ENCODE measurements at regions not wholly inside any gene's neighbourhood (a gene's known extent, or its start where the extent isn't known, plus 50 kb on each side); places are given as distances from the start of the nearest gene placed in this dataset.

- no peak for DNase-seq (ENCODE audit: extremely low spot score)
- ChIA-PET POLR2A (no interaction called here), CTCF (no interaction called here)
- no peak for TF ChIP-seq TARDBP (IDR thresholded peaks at IDR 0.05)
- no peak for TF ChIP-seq LEF1 (IDR thresholded peaks at IDR 0.05; ENCODE audit: borderline replicate concordance)
- no peak for TF ChIP-seq HDGF (IDR thresholded peaks at IDR 0.05; ENCODE audit: borderline replicate concordance)
- no peak for TF ChIP-seq CTBP1 (IDR thresholded peaks at IDR 0.05; ENCODE audit: borderline replicate concordance)
- TF ChIP-seq PKNOX1 (IDR thresholded peaks at IDR 0.05): no peak
- no peak for TF ChIP-seq SP1 (IDR thresholded peaks at IDR 0.05)
- TF ChIP-seq NFRKB (IDR thresholded peaks at IDR 0.05): no peak
- TF ChIP-seq SUZ12 (IDR thresholded peaks at IDR 0.05): no peak
- TF ChIP-seq FOXM1 (IDR thresholded peaks at IDR 0.05; ENCODE audit: borderline replicate concordance): no peak
- TF ChIP-seq BHLHE40 (IDR thresholded peaks at IDR 0.05; ENCODE audit: borderline replicate concordance): no peak
- no peak for TF ChIP-seq FOXA1 (IDR thresholded peaks at IDR 0.05)
- no peak for TF ChIP-seq L3MBTL2 (conservative IDR thresholded peaks at IDR 0.05)
- no peak for TF ChIP-seq ELF4 (IDR thresholded peaks at IDR 0.05)
- no peak for TF ChIP-seq ARNT (IDR thresholded peaks at IDR 0.05)
- TF ChIP-seq ZNF384 (IDR thresholded peaks at IDR 0.05): no peak
- TF ChIP-seq FOXK2 (IDR thresholded peaks at IDR 0.05): no peak
These were observed 121.9 kb downstream of the EMP1 start for GRCh38 chr12:13318231-13319015.

GRCh38 chr12:13316587-13317246 lies 120.2 kb downstream of the EMP1 start:
- no peak for TF ChIP-seq TARDBP (IDR thresholded peaks at IDR 0.05)
- TF ChIP-seq FOXM1 (IDR thresholded peaks at IDR 0.05; ENCODE audit: borderline replicate concordance): no peak
- no peak for TF ChIP-seq LEF1 (IDR thresholded peaks at IDR 0.05; ENCODE audit: borderline replicate concordance)
- no peak for DNase-seq (ENCODE audit: extremely low spot score)
- POLR2A ChIA-PET: no interaction called here
- CTCF ChIA-PET: no interaction called here

DNA sequence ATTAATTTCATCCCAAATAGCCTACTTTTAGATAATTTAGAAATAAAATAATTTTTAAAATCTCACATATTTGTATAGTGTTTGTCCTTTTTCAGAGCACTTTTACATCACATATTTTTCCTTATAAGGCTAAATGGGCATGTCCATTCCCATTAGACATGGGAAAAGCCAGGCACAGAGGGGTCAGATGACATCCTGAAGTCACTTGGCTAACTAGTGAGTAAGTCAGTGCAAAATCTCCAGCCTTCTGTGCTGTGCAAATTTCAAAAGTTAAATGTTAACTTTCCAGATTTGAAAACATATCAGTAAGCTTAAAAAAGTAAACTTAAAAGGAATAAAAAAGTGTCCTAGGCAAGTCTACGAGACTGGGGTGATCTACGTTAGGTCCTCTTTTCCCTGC lies 117.4 kb downstream of the EMP1 start:
- DNase-seq (ENCODE audit: extremely low spot score): no peak
- no peak for TF ChIP-seq BHLHE40 (IDR thresholded peaks at IDR 0.05; ENCODE audit: borderline replicate concordance)
- no peak for TF ChIP-seq NFRKB (IDR thresholded peaks at IDR 0.05)
- TF ChIP-seq LEF1 (IDR thresholded peaks at IDR 0.05; ENCODE audit: borderline replicate concordance): no peak
- no peak for TF ChIP-seq L3MBTL2 (conservative IDR thresholded peaks at IDR 0.05)
- no peak for TF ChIP-seq ARNT (IDR thresholded peaks at IDR 0.05)
- TF ChIP-seq SUZ12 (IDR thresholded peaks at IDR 0.05): no peak
- no peak for TF ChIP-seq PKNOX1 (IDR thresholded peaks at IDR 0.05)
- no peak for TF ChIP-seq SP1 (IDR thresholded peaks at IDR 0.05)
- no peak for TF ChIP-seq CTBP1 (IDR thresholded peaks at IDR 0.05; ENCODE audit: borderline replicate concordance)
- TF ChIP-seq FOXA1 (IDR thresholded peaks at IDR 0.05): no peak
- TF ChIP-seq FOXM1 (IDR thresholded peaks at IDR 0.05; ENCODE audit: borderline replicate concordance): no peak
- TF ChIP-seq HDGF (IDR thresholded peaks at IDR 0.05; ENCODE audit: borderline replicate concordance): no peak
- TF ChIP-seq FOXK2 (IDR thresholded peaks at IDR 0.05): no peak
- ChIA-PET POLR2A (no interaction called here), CTCF (interaction anchor here (1.1 to 1.2 kb wide), 2 partner anchors 9 to 58 kb away, joined by 3 read pairs; no protein-coding TSS in a partner anchor)

GRCh38 chr12:13311551-13311950 lies 115.0 kb downstream of the EMP1 start:
- DNase-seq (ENCODE audit: extremely low spot score): no peak
- CTCF ChIA-PET: no interaction called here
- POLR2A ChIA-PET: no interaction called here

More at GRCh38 chr12:13311551-13311950, 115.0 kb downstream of the EMP1 start:
- TF ChIP-seq HDGF (IDR thresholded peaks at IDR 0.05; ENCODE audit: borderline replicate concordance): no peak
- no peak for TF ChIP-seq SUZ12 (IDR thresholded peaks at IDR 0.05)
- TF ChIP-seq L3MBTL2 (conservative IDR thresholded peaks at IDR 0.05): no peak
- TF ChIP-seq ARNT (IDR thresholded peaks at IDR 0.05): no peak
- no peak for TF ChIP-seq NFRKB (IDR thresholded peaks at IDR 0.05)
- no peak for TF ChIP-seq ELF4 (IDR thresholded peaks at IDR 0.05)
- no peak for TF ChIP-seq CTBP1 (IDR thresholded peaks at IDR 0.05; ENCODE audit: borderline replicate concordance)
- no peak for TF ChIP-seq FOXM1 (IDR thresholded peaks at IDR 0.05; ENCODE audit: borderline replicate concordance)
- no peak for TF ChIP-seq SP1 (IDR thresholded peaks at IDR 0.05)
- TF ChIP-seq PKNOX1 (IDR thresholded peaks at IDR 0.05): no peak
- TF ChIP-seq ZNF384 (IDR thresholded peaks at IDR 0.05): no peak
- no peak for TF ChIP-seq FOXK2 (IDR thresholded peaks at IDR 0.05)
- no peak for TF ChIP-seq TARDBP (IDR thresholded peaks at IDR 0.05)
- no peak for TF ChIP-seq BHLHE40 (IDR thresholded peaks at IDR 0.05; ENCODE audit: borderline replicate concordance)
- no peak for TF ChIP-seq LEF1 (IDR thresholded peaks at IDR 0.05; ENCODE audit: borderline replicate concordance)

Measured in HEK293T (cell line).